ENCODE measurements at regions not wholly inside any gene's neighbourhood (a gene's known extent, or its start where the extent isn't known, plus 50 kb on each side); places are given as distances from the start of the nearest gene placed in this dataset.

GRCh38 chr2:239786791-239787190, 238.4 kb downstream of the NDUFA10 start:
- TF ChIP-seq CTCF (conservative IDR thresholded peaks at IDR 0.05 in 1 of 2, IDR thresholded peaks at IDR 0.05 in 1 of 2; ENCODE audit: low read depth in 1 of 2, low read length in 2 of 2) (no peak), EZH2 (IDR thresholded peaks at IDR 0.05; ENCODE audit: low read length, missing control alignments) (no peak)
